GM21825 (cell line): ENCODE measurements at regions not wholly inside any gene's neighbourhood (a gene's known extent, or its start where the extent isn't known, plus 50 kb on each side); places are given as distances from the start of the nearest gene placed in this dataset.
A peak's percentile ranks its signal among the peaks of the same experiment; 100 is the strongest.

Experiments used
- ATAC-seq: cut with Tn5 transposase; IDR thresholded peaks from one replicate; pipeline ENCODE4 v1.9.1; 2021; ENCODE audit warnings: mild to moderate bottlenecking, moderate library complexity; ENCODE audit not compliant: unreplicated experiment

DNA sequence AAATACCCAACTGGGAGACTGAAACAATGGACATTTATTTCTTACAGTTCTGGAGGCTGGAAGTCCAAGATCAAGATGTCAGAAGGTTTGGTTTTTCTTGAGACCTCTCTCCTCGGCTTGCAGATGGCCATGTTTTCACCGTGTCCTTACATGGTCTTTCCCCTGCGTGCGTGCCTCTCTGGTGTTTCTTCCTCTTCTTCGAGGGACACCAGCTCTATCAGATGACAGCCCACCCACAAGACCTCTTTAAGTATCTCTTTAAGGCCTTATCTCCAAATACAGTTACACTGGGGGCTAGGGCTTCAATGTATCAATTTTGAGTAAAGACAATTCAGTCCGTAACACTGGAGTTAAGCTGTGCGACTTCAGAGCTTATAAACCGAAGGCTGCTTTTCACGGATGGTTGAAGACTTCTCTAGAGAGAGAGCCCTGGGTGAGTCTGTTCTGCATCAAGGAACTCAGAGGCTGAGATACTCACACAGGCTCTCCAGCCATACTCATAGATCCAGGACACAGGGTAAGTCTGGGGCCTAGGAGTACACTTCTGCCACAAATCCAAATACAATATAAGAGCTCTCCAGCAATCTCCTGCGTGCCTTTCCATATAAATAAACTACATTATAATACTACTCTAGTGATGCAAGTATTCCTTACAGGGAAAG, 339.9 kb upstream of the PKDCC start:
- no peak for ATAC-seq

GRCh38 chr2:41709702-41710599, 337.9 kb upstream of the PKDCC start:
- ATAC-seq, result no peak

GRCh38 chr2:41710944-41711343, 336.9 kb upstream of the PKDCC start:
- no peak for ATAC-seq

DNA sequence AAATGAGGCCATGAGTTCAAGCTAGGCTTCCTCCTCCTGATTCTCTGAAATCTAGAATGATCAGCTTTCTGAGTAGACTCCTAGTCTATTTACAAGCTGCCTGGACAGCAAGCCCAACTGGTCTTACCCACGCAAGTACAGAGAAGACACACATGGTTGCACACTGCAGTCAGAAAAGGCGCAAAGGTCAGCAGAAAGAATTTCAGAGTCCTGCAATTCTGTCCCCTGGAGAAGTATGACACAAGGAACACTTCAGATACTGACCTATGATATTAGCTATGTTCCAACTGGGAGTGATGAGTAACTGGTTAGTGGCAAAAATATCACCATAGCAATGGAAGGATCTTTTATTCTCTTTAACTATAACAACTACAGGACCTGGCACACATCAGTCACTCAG, 336.1 kb upstream of the PKDCC start:
- ATAC-seq, result no peak

- no peak for ATAC-seq
Observed at GRCh38 chr2:41716497-41716896, 331.3 kb upstream of the PKDCC start.

DNA sequence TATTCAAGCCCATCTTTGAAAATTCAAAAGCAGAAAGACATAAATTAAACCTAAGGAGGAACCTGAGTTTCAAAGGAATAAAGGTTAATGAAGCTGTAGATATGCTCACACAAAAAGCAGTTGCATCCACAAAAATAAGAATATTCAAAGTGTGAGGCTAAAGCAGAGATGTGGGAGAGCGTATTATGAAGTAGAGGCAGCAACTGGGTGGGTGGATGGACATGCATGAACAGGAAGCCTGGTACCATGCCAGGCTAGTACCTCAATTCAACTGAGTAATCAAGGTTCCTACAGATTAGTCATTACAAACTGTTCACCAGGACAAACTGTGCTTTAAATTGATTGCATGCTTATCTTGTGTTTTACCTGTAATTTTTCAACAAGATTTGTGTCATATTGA, 330.0 kb upstream of the PKDCC start:
- ATAC-seq, result no peak

DNA sequence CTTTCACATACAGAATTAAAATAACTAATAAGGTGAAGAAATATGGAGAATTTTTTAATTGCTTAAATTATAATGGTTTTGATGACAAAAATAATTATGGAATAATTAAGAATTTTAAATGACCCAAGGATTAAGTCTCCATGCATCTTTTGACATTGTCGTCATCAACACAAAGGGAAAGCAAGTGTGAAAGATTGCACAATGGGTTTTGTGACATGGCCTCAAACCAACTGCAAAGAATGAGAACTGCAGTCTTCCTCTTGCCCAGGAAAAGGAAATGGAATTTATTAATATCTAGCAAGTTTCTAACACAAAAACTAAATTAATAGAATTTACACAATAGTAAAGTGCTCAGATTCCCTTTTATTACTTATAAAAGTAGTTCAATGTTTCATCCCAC, 329.1 kb upstream of the PKDCC start:
- ATAC-seq, result no peak

DNA sequence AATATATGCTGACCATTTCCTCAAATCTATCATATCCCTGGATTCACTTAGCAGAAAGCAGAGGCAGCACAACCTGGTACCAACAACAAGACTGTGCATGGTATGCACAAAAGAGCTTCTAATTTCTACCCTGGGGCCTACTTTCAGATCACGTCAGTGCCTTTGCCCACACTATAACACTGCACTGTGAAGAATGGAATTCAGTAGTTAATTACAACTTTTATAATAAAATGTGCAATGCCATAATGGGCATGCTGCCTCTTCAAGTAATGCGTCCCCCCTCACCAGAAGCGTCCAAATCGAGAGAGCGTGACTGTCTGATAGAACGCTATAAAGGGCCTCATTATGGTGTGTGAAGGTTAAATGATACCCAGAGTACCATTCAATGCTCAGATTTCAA, 328.1 kb upstream of the PKDCC start:
- ATAC-seq, result no peak

DNA sequence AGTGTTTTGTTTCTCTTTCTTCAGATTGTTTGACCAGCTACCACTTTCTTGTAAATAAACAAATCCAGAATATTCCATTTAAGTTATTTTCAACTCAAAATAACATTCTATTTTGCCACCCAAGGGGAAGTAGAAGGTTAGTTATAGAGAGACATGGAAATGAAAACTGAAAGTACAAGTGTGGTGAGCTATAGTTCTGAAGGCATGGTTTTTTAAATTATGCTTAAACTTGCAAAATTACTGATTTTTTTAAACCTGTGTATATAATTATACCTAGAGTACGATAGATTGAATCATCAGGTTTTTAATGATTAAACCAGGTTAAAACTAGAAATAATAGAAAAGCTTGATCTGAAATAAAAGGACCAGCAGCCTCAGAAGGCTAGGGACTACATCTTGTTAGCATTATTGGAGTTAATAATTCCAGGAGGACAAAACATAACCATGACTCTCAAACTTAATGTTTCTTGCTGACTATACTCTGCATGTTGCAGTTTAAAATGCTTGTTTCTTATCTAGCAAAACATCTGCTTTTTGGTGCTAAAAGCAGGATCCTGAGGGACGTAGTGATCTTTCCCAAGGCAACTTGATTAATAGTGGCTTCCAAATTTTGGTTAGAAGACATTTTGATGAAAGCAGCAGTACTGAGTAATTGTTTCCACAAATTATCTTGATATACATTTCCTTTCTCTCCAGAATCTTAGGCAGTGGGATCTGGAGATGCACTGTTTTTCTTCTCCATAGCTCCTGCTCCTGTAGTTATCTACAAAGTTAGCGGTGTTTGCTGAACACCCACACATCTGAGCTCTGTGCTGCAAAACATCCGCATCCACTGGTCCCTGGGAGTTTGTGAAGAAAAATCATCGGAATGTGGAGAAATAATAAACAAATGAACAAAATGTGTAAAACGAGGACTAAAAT, 327.2 kb upstream of the PKDCC start:
- peak; percentile 66 for ATAC-seq

DNA sequence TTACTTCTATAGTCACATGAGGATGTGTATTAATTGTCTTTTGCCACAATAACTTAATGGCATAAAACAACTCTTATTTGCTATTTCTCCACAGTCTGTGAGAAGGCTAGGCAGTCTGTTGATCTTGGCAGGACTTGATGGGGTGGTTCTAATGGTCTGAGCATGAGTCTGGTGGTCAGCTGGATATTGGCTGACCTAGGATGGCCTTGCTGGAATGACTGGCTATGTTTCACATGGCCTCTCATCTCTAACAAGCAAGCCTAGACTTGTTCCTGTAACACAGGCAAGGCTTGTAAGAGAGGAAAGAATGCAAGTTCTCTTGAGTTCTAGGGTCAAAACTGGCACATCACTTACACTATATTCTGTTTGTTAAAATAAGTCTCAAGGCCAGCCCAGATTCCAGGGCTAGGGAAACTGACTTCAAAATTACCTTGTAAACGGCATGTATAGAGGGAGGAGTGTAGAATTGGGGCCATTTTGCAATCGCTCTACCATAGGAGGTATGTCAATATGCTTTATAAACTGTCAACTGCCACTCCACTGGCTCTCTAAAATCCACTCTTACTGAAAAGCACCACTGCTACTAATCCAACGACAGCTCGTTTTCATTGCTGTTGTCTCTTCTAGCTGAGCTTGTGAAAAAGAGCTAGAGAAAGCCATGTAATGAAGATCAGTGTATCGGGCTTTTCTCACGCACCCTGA, 325.0 kb upstream of the PKDCC start:
- ATAC-seq, result no peak

DNA sequence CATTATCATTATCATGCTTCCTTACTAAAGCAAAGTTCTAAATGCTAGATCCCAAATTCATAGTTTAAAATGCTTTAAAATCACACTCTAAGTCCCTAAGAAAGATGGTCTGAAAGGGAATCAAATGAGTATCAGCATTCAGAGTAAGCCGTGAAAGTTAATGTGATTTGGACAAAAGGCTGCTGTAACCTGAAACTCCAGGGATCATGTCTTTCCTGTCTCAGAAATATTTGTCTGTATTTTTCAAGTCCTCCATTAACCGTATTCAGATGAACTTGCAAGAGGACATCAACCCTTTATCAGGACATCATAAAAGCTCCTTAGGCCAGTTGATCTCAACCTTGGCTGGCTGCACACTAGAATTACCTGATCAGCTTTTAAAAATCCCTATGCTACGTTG, 324.3 kb upstream of the PKDCC start:
- ATAC-seq, result no peak

GRCh38 chr2:41724465-41724864, 323.4 kb upstream of the PKDCC start:
- ATAC-seq, result no peak

GRCh38 chr2:41725901-41726300, 321.9 kb upstream of the PKDCC start:
- ATAC-seq, result no peak

- ATAC-seq, result no peak
Observed at GRCh38 chr2:41726364-41726763, 321.5 kb upstream of the PKDCC start.

- ATAC-seq, result no peak
Observed at GRCh38 chr2:41727152-41727551, 320.7 kb upstream of the PKDCC start.

DNA sequence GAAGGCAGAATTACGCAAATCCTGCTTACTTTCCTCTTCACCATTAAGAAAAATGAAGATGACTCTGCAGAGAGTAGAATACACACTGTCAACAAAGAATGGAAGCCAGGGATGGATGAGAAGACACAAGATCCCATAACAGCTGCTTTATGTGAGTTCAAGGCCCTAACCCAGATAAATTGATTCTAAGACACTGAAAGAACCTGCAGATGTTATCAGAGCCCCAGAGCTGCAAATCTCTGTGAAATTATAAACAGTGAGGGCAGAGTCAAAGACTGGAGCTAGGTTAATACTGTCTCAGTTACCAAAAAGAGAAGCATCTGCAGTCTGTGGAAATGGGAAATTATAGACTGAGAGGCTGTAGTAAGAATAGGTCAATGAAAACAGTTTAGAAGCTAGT, 320.1 kb upstream of the PKDCC start:
- ATAC-seq, result no peak

- no peak for ATAC-seq
Observed at GRCh38 chr2:41728788-41729338, 319.0 kb upstream of the PKDCC start.

- no peak for ATAC-seq
Observed at GRCh38 chr2:41729800-41730364, 317.9 kb upstream of the PKDCC start.

GRCh38 chr2:41735006-41735405, 312.8 kb upstream of the PKDCC start:
- no peak for ATAC-seq

DNA sequence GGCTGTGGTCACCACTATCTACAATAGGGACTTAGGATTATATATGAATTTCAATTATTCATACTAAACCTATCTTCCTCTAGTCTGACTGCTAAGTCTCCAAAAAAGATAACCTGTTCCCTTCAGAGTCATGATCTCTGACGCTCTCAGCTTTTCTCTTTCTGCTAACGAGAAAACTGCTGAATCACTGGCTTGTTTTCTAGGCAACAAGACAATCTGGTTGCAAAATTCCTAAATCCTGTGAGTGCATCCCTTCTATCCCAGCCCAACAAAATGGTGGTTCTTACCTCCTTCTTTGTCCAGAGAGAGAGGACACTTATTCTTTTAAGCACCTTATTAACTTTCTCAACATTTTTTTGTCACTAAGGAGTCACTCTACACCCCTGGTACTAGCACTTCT, 312.3 kb upstream of the PKDCC start:
- no peak for ATAC-seq
